BE2C (cell line): ENCODE measurements at regions not wholly inside any gene's neighbourhood (a gene's known extent, or its start where the extent isn't known, plus 50 kb on each side); places are given as distances from the start of the nearest gene placed in this dataset.

Experiments
- DNase-seq: peaks from one replicate; pipeline ENCODE4 v3.0.0-alpha.2; 2020
- H3K27me3 ChIP-seq: fragments of 250-450 bp; sonication (Bioruptor Pico); 2 replicates; pipeline ENCODE4 v1.5.1; 2020; ENCODE audit warnings: mild to moderate bottlenecking
- H3K36me3 ChIP-seq: fragments of 250-450 bp; sonication (Bioruptor Pico); 2 replicates; pipeline ENCODE4 v1.5.1; 2020; ENCODE audit warnings: mild to moderate bottlenecking
- H3K4me1 ChIP-seq: fragments of 250-450 bp; sonication (Bioruptor Pico); 2 replicates; pipeline ENCODE4 v1.5.1; 2020
- H3K4me3 ChIP-seq: 2 replicates; pipeline ENCODE4 v1.5.1; 2011; ENCODE audit warnings: low read depth, low read length
- H3K9me3 ChIP-seq: fragments of 250-450 bp; sonication (Bioruptor Pico); 2 replicates; pipeline ENCODE4 v1.5.1; 2020
- CTCF ChIP-seq: IDR thresholded peaks from 2 replicates; pipeline ENCODE4 v1.5.1; 2012; ENCODE audit warnings: mild to moderate bottlenecking, low read depth, low read length

DNA sequence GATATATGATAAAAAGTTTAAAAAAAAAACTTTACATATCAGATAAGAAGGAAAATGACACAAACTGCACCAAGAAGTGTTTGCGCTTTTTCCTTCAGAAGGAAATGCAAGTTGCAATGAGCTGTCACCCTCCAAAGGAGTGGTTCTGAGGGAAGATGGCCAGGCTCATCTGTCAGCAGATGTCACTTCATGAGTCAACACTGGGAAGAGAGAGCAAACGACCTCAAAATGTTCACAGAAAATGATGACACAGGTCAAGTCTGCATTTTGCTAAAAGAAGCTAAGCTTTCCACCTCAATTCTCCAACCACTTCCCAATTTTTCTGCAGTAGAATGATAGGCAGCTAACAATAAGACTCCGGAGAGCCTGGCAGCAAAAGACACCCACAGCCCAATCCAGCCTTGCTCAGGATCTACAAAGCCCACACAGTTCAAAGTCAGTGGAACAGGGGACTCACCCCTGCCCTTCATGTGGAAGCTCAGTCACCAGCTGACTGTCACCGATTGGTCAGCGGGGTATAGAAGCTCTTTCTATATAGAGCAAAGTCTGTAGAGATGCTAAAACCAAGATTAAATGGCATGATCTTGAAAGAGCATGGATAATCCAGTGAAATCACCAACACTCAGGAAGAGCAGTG lies 155.1 kb upstream of the NEBL start:
- Histone ChIP-seq H3K36me3 (no peaks in the 10 kb centered on the region), H3K9me3 (no peaks in the 10 kb centered on the region), H3K4me3 (no peak overlapping the region), H3K4me1 (no peaks in the 10 kb centered on the region), H3K27me3 (no peaks in the 10 kb centered on the region)
- DNase-seq = no peak
- no peak for TF ChIP-seq CTCF

GRCh38 chr10:21049482-21049881 lies 152.4 kb upstream of the NEBL start:
- no peaks in the 10 kb centered on the region for H3K9me3 ChIP-seq
- TF ChIP-seq CTCF = no peak
- no peak for DNase-seq
- H3K4me3 ChIP-seq = no peak overlapping the region
- H3K36me3 ChIP-seq = no peaks in the 10 kb centered on the region
- no peaks in the 10 kb centered on the region for H3K4me1 ChIP-seq
- no peaks in the 10 kb centered on the region for H3K27me3 ChIP-seq

- no peak for TF ChIP-seq CTCF
- Histone ChIP-seq H3K27me3 (no peaks in the 10 kb centered on the region), H3K4me3 (no peak overlapping the region), H3K36me3 (no peaks in the 10 kb centered on the region), H3K9me3 (no peaks in the 10 kb centered on the region), H3K4me1 (no peaks in the 10 kb centered on the region)
- DNase-seq = no peak
Observed at GRCh38 chr10:21048068-21048467, 151.0 kb upstream of the NEBL start.

GRCh38 chr10:21047511-21047910 lies 150.4 kb upstream of the NEBL start:
- Histone ChIP-seq H3K36me3 (no peaks in the 10 kb centered on the region), H3K27me3 (no peaks in the 10 kb centered on the region), H3K9me3 (no peaks in the 10 kb centered on the region), H3K4me1 (no peaks in the 10 kb centered on the region), H3K4me3 (no peak overlapping the region)
- no peak for DNase-seq
- TF ChIP-seq CTCF = no peak

DNA sequence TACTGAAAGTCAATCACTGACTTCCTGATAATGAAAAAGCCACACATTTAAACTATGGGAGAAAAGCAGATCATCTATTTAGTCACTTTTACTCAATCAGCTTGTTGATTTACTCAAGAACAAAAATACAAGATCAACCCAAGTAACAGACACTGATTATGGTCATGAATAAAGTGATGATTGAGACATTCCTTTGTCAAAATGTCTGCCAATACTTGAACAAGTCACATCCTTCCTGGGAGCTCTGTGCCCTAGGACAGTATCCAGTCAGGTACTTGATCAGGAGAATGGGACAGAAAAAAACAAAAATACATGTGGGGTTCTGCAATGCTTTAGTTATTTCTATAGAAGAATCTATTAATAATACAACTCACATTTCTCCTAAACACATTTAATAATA lies 150.0 kb upstream of the NEBL start:
- Histone ChIP-seq H3K36me3 (no peaks in the 10 kb centered on the region), H3K4me1 (no peaks in the 10 kb centered on the region), H3K27me3 (no peaks in the 10 kb centered on the region), H3K4me3 (no peak overlapping the region), H3K9me3 (no peaks in the 10 kb centered on the region)
- no peak for DNase-seq
- no peak for TF ChIP-seq CTCF

GRCh38 chr10:21043044-21043443 lies 145.9 kb upstream of the NEBL start:
- Histone ChIP-seq H3K27me3 (no peaks in the 10 kb centered on the region), H3K4me1 (no peaks in the 10 kb centered on the region), H3K9me3 (no peaks in the 10 kb centered on the region), H3K36me3 (no peaks in the 10 kb centered on the region), H3K4me3 (no peak overlapping the region)
- no peak for TF ChIP-seq CTCF
- DNase-seq = no peak
